CD4-positive, alpha-beta T cell treated with Interferon gamma for 1 hour (primary cell): ENCODE measurements at regions not wholly inside any gene's neighbourhood (a gene's known extent, or its start where the extent isn't known, plus 50 kb on each side); places are given as distances from the start of the nearest gene placed in this dataset.

ENCODE experiments used
- DNase-seq: peaks from one replicate; pipeline ENCODE4 v3.0.0-alpha.2; 2020

GRCh38 chr22:48352086-48352911 lies 1475.4 kb downstream of the BRD1 start:
- no peak for DNase-seq

- DNase-seq = no peak
Measured at GRCh38 chr22:48351376-48352085, 1476.1 kb downstream of the BRD1 start.

GRCh38 chr22:48350456-48350855 lies 1477.2 kb downstream of the BRD1 start:
- DNase-seq = no peak

GRCh38 chr22:48348855-48349254 lies 1478.8 kb downstream of the BRD1 start:
- no peak for DNase-seq

- no peak for DNase-seq
Measured at GRCh38 chr22:48347311-48347710, 1480.4 kb downstream of the BRD1 start.

- DNase-seq = no peak
Measured at GRCh38 chr22:48346911-48347310, 1480.8 kb downstream of the BRD1 start.

- no peak for DNase-seq
Measured at GRCh38 chr22:48346311-48346710, 1481.4 kb downstream of the BRD1 start.

- DNase-seq = no peak
Measured at GRCh38 chr22:48345631-48346030, 1482.0 kb downstream of the BRD1 start.

GRCh38 chr22:48343461-48343860 lies 1484.2 kb downstream of the BRD1 start:
- no peak for DNase-seq

GRCh38 chr22:48342732-48343131 lies 1484.9 kb downstream of the BRD1 start:
- no peak for DNase-seq

- no peak for DNase-seq
Measured at GRCh38 chr22:48342016-48342415, 1485.7 kb downstream of the BRD1 start.

GRCh38 chr22:48340727-48341709 lies 1486.7 kb downstream of the BRD1 start:
- DNase-seq = no peak

GRCh38 chr22:48340191-48340590 lies 1487.5 kb downstream of the BRD1 start:
- no peak for DNase-seq

- no peak for DNase-seq
Measured at GRCh38 chr22:48338793-48339705, 1488.6 kb downstream of the BRD1 start.

- no peak for DNase-seq
Measured at GRCh38 chr22:48337957-48338792, 1489.5 kb downstream of the BRD1 start.

- DNase-seq = no peak
Measured at GRCh38 chr22:48336339-48337060, 1491.2 kb downstream of the BRD1 start.

- no peak for DNase-seq
Measured at GRCh38 chr22:48335442-48336139, 1492.1 kb downstream of the BRD1 start.

- no peak for DNase-seq
Measured at GRCh38 chr22:48334971-48335370, 1492.7 kb downstream of the BRD1 start.
